KMS-11 (cell line): ENCODE measurements at regions not wholly inside any gene's neighbourhood (a gene's known extent, or its start where the extent isn't known, plus 50 kb on each side); places are given as distances from the start of the nearest gene placed in this dataset.

Source experiments
- H2AFZ ChIP-seq: fragments of 200-600 bp; sonication (generic); 2 replicates; pipeline ENCODE4 v1.6.1; 2016; ENCODE audit warnings: antibody characterized with exemption, mixed run types, low read depth
- H3K27ac ChIP-seq: fragments of 200-600 bp; sonication (generic); 2 replicates; pipeline ENCODE4 v1.6.1; 2016; ENCODE audit warnings: mild to moderate bottlenecking, mixed run types
- H3K27me3 ChIP-seq: fragments of 200-600 bp; sonication (generic); 2 replicates; pipeline ENCODE4 v1.6.1; 2017; ENCODE audit warnings: mild to moderate bottlenecking, low read depth, mixed run types, moderate library complexity; ENCODE audit not compliant: insufficient read depth
- H3K36me3 ChIP-seq: fragments of 200-600 bp; sonication (generic); 2 replicates; pipeline ENCODE4 v1.6.1; 2017; ENCODE audit warnings: mild to moderate bottlenecking, mixed run types; ENCODE audit not compliant: insufficient read depth
- H3K4me1 ChIP-seq: fragments of 200-600 bp; sonication (generic); 2 replicates; pipeline ENCODE4 v1.6.1; 2016; ENCODE audit warnings: mild to moderate bottlenecking, low read depth, mixed run types; ENCODE audit not compliant: poor library complexity, severe bottlenecking
- H3K4me2 ChIP-seq: fragments of 200-600 bp; sonication (generic); 2 replicates; pipeline ENCODE4 v1.7.0; 2016; ENCODE audit warnings: mild to moderate bottlenecking, mixed run types
- H3K4me3 ChIP-seq: fragments of 200-600 bp; sonication (generic); IDR thresholded peaks from 2 replicates; pipeline ENCODE4 v1.6.1; 2017; ENCODE audit warnings: low read depth, low read length, mixed read lengths; ENCODE audit not compliant: insufficient read depth
- H3K79me2 ChIP-seq: fragments of 200-600 bp; sonication (generic); 2 replicates; pipeline ENCODE4 v1.6.1; 2016; ENCODE audit warnings: low read depth, mixed run types; ENCODE audit not compliant: insufficient read depth
- H3K9ac ChIP-seq: fragments of 200-600 bp; sonication (generic); 2 replicates; pipeline ENCODE4 v1.6.1; 2016; ENCODE audit warnings: mild to moderate bottlenecking, mixed run types
- H4K20me1 ChIP-seq: fragments of 200-600 bp; sonication (generic); 2 replicates; pipeline ENCODE4 v1.6.1; 2016; ENCODE audit warnings: mild to moderate bottlenecking, mixed run types; ENCODE audit not compliant: insufficient read depth
- TF ChIP-seq, protein P1 (sequence below): fragments of 200-600 bp; sonication (generic); conservative IDR thresholded peaks from 2 replicates; pipeline ENCODE4 v1.6.1; 2017; ENCODE audit warnings: low read depth, mild to moderate bottlenecking, antibody characterized with exemption, low read length, moderate library complexity, mixed read lengths

DNA sequence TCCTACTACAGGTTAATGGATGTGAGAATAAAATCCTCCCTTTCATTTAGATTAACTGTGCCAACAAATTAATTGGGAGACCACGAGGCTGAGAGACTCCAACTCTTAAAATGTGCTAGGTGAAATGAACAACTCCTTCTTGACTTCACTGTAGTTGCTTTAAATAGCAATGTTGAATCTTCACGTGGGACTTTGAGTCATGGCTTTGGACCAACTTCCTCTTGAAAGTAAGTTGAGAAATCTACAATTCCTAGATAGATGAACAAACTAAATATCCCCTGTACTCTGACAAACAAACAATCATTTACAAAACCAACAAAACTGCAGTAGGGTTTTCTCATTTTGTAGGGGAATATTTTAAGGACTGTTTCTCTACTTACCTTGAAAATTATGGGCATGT, 291.9 kb upstream of the SPRED2 start:
- Histone ChIP-seq H3K4me1 (no peaks in the 10 kb centered on the region), H2AFZ (no peak overlapping the region), H3K27ac (no peak overlapping the region), H4K20me1 (no peaks in the 10 kb centered on the region), H3K4me2 (no peak overlapping the region), H3K27me3 (no peaks in the 10 kb centered on the region), H3K36me3 (no peaks in the 10 kb centered on the region), H3K79me2 (no peaks in the 10 kb centered on the region), H3K4me3 (no peak overlapping the region), H3K9ac (no peak overlapping the region)
- TF ChIP-seq, protein P1, sequence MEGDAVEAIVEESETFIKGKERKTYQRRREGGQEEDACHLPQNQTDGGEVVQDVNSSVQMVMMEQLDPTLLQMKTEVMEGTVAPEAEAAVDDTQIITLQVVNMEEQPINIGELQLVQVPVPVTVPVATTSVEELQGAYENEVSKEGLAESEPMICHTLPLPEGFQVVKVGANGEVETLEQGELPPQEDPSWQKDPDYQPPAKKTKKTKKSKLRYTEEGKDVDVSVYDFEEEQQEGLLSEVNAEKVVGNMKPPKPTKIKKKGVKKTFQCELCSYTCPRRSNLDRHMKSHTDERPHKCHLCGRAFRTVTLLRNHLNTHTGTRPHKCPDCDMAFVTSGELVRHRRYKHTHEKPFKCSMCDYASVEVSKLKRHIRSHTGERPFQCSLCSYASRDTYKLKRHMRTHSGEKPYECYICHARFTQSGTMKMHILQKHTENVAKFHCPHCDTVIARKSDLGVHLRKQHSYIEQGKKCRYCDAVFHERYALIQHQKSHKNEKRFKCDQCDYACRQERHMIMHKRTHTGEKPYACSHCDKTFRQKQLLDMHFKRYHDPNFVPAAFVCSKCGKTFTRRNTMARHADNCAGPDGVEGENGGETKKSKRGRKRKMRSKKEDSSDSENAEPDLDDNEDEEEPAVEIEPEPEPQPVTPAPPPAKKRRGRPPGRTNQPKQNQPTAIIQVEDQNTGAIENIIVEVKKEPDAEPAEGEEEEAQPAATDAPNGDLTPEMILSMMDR: no peak

DNA sequence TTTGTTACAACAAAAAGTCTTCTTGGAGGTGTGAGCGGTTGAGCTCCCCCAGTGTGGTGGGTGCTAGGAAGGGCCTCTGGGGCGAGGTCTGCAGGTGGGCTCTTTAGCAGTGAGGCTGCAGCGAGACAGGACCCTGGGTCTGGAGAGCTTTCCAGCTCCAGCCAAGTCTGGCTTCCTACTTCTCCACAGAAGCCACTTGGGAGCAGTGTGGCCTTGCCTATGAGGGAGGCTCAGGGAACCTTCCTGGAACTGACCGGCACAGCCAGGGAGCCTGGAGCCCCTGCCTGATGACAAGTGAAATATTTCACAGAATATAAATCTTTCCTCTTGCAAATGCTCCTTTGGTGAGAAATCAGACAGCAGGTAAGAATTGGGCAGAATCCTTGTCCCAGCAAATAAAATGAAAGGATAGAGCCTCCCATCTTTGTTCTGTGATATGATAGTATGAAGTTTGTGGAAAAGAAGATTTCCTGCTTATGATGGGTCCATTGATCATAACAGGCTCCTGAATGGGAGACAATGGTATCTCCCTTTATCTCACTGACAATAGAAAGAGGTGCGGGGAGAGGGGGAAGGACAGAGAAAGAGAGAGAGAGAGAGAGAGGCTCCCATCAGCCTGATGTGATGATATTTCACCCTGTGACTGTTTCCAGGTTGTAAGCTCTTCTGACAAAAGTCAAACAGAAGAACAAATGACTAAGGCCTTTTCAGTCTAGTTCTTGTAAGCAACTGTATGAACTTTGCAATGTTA, 289.8 kb upstream of the SPRED2 start:
- Histone ChIP-seq H3K36me3 (no peaks in the 10 kb centered on the region), H3K27me3 (no peaks in the 10 kb centered on the region), H3K4me3 (no peak overlapping the region), H3K9ac (no peak overlapping the region), H3K4me2 (no peak overlapping the region), H3K4me1 (no peaks in the 10 kb centered on the region), H3K27ac (no peak overlapping the region), H2AFZ (no peak overlapping the region), H4K20me1 (no peaks in the 10 kb centered on the region), H3K79me2 (no peaks in the 10 kb centered on the region)
- TF ChIP-seq, protein P1: no peak

DNA sequence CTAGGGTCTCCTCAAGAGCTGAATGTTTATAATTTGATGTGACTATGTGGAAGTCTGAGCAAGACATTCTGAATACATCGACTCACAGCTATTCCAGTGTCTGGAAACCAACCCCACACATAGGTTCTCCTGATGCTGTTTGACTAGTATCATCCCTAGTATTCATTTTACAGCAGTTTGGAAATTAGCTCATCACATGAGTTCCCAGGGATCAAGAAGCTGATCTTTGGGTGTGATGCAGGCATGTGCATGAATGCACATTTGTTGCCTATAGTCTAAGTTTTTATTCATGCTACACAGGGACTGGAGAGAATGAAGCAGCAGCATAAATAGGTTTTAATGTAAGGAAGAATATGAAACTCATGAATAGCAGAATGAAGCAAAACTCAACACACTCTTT, 284.3 kb upstream of the SPRED2 start:
- H3K27ac ChIP-seq: no peak overlapping the region
- no peak overlapping the region for H3K9ac ChIP-seq
- no peaks in the 10 kb centered on the region for H3K79me2 ChIP-seq
- H3K4me2 ChIP-seq: no peak overlapping the region
- no peak overlapping the region for H2AFZ ChIP-seq
- no peak overlapping the region for H3K4me3 ChIP-seq
- no peaks in the 10 kb centered on the region for H3K27me3 ChIP-seq
- TF ChIP-seq, protein P1: no peak
- H3K36me3 ChIP-seq: no peaks in the 10 kb centered on the region
- H4K20me1 ChIP-seq: no peaks in the 10 kb centered on the region
- H3K4me1 ChIP-seq: no peaks in the 10 kb centered on the region

DNA sequence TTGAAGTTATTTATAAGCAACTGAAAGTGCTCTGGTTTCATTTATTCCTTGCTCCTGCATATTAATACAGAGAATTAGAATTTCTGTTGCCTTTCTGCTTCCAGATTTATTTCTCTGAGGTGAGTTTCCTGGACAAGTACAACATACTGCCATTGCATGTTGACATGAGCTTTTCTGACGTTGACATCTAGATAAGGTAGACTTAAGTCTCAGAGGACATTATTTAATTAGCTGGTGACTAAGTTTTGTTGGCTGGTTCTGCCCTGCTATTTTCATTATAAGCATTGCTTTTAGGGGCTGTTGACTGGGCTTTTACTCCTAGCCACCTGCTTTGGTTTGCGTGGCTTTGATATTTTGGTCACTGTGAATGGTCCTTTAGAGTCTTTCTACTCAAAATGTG, 282.9 kb upstream of the SPRED2 start:
- no peak overlapping the region for H3K4me3 ChIP-seq
- H3K27me3 ChIP-seq: no peaks in the 10 kb centered on the region
- no peaks in the 10 kb centered on the region for H3K36me3 ChIP-seq
- no peaks in the 10 kb centered on the region for H3K4me1 ChIP-seq
- H2AFZ ChIP-seq: no peak overlapping the region
- H4K20me1 ChIP-seq: no peaks in the 10 kb centered on the region
- H3K4me2 ChIP-seq: no peak overlapping the region
- no peak overlapping the region for H3K27ac ChIP-seq
- no peaks in the 10 kb centered on the region for H3K79me2 ChIP-seq
- no peak overlapping the region for H3K9ac ChIP-seq
- TF ChIP-seq, protein P1: no peak
